ENCODE measurements at regions not wholly inside any gene's neighbourhood (a gene's known extent, or its start where the extent isn't known, plus 50 kb on each side); places are given as distances from the start of the nearest gene placed in this dataset.
A peak's percentile ranks its signal among the peaks of the same experiment; 100 is the strongest.

GRCh38 chr21:31804008-31804394 is 68.8 kb upstream of the HUNK start:
- Histone ChIP-seq H3K4me3 (ENCODE audit: low read depth, low read length) (no peak overlapping the region), H3K36me3 (ENCODE audit: control insufficient read depth in 2 of 2, insufficient read depth in 1 of 2, low read length in 2 of 2) (no peaks in the 10 kb centered on the region), H3K4me1 (ENCODE audit: control insufficient read depth, insufficient read depth, low read length) (no peaks in the 10 kb centered on the region), H3K27ac (ENCODE audit: extremely low read depth, low read depth, low read length) (no peak overlapping the region), H3K9me3 (ENCODE audit: control insufficient read depth, insufficient read depth, low read depth, low read length) (no peaks in the 10 kb centered on the region)
- ChIA-PET POLR2A (no interaction called here), CTCF (interaction anchor here (0.6 to 1.5 kb wide), 2 partner anchors 18 to 316 kb away, joined by 3 to 4 read pairs; no protein-coding TSS in a partner anchor)
- TF ChIP-seq ZNF174 (tag by site-specific recombination; IDR thresholded peaks at IDR 0.05): no peak
- no peak for TF ChIP-seq ZNF404 (tag by site-specific recombination; IDR thresholded peaks at IDR 0.05)
- no peak for TF ChIP-seq ZNF214 (tag by site-specific recombination; IDR thresholded peaks at IDR 0.05; ENCODE audit: borderline replicate concordance)
- TF ChIP-seq ZNF211 (tag by site-specific recombination; IDR thresholded peaks at IDR 0.05; ENCODE audit: low read depth): no peak
- no peak for TF ChIP-seq ZNF138 (tag by site-specific recombination; IDR thresholded peaks at IDR 0.05; ENCODE audit: borderline replicate concordance)
- TF ChIP-seq INSM2 (tag by site-specific recombination; IDR thresholded peaks at IDR 0.05): no peak
- no peak for TF ChIP-seq ZNF354C (tag by site-specific recombination; IDR thresholded peaks at IDR 0.05; ENCODE audit: borderline replicate concordance, low read depth)
- no peak for TF ChIP-seq HIC1 (tag by site-specific recombination; IDR thresholded peaks at IDR 0.05)
- no peak for TF ChIP-seq GFI1B (tag by site-specific recombination; IDR thresholded peaks at IDR 0.05)
- TF ChIP-seq TRIM28 (IDR thresholded peaks at IDR 0.05; ENCODE audit: borderline replicate concordance, low read length): no peak
- TF ChIP-seq GLIS2 (tag by site-specific recombination; IDR thresholded peaks at IDR 0.05): no peak
- no peak for TF ChIP-seq ZBTB21 (tag by site-specific recombination; IDR thresholded peaks at IDR 0.05)
- no peak for TF ChIP-seq ZNF558 (tag by site-specific recombination; IDR thresholded peaks at IDR 0.05)

GRCh38 chr21:31803039-31804007 is 69.5 kb upstream of the HUNK start:
- H3K36me3 ChIP-seq (ENCODE audit: control insufficient read depth in 2 of 2, insufficient read depth in 1 of 2, low read length in 2 of 2): no peaks in the 10 kb centered on the region
- H3K4me1 ChIP-seq (ENCODE audit: control insufficient read depth, insufficient read depth, low read length): no peaks in the 10 kb centered on the region
- TF ChIP-seq ZNF2 (tag by site-specific recombination; IDR thresholded peaks at IDR 0.05) (no peak), SCRT2 (tag by site-specific recombination; IDR thresholded peaks at IDR 0.05) (peak; percentile 50)
- CTCF ChIA-PET: interaction anchor here (1.5 kb wide), 1 partner anchor 17 kb away, joined by 3 read pairs; no protein-coding TSS in a partner anchor
- no peak overlapping the region for H3K4me3 ChIP-seq (ENCODE audit: low read depth, low read length)
- POLR2A ChIA-PET: no interaction called here
- H3K27ac ChIP-seq (ENCODE audit: extremely low read depth, low read depth, low read length): no peak overlapping the region
- no peaks in the 10 kb centered on the region for H3K9me3 ChIP-seq (ENCODE audit: control insufficient read depth, insufficient read depth, low read depth, low read length)

- no peak overlapping the region for H3K4me3 ChIP-seq (ENCODE audit: low read depth, low read length)
- no peaks in the 10 kb centered on the region for H3K9me3 ChIP-seq (ENCODE audit: control insufficient read depth, insufficient read depth, low read depth, low read length)
- H3K27ac ChIP-seq (ENCODE audit: extremely low read depth, low read depth, low read length): no peak overlapping the region
- ChIA-PET CTCF (no interaction called here), POLR2A (no interaction called here)
- TF ChIP-seq OSR2 (tag by site-specific recombination; IDR thresholded peaks at IDR 0.05): no peak
- TF ChIP-seq ZSCAN30 (tag by site-specific recombination; IDR thresholded peaks at IDR 0.05): no peak
- no peak for TF ChIP-seq ZNF404 (tag by site-specific recombination; IDR thresholded peaks at IDR 0.05)
- no peak for TF ChIP-seq ZNF169 (tag by site-specific recombination; IDR thresholded peaks at IDR 0.05)
- no peak for TF ChIP-seq ZNF704 (tag by site-specific recombination; IDR thresholded peaks at IDR 0.05)
- TF ChIP-seq ZNF148 (tag by site-specific recombination; IDR thresholded peaks at IDR 0.05; ENCODE audit: borderline replicate concordance): no peak
- no peak for TF ChIP-seq ZNF621 (tag by site-specific recombination; IDR thresholded peaks at IDR 0.05)
- TF ChIP-seq ZEB2 (tag by site-specific recombination; IDR thresholded peaks at IDR 0.05): no peak
- H3K36me3 ChIP-seq (ENCODE audit: control insufficient read depth in 2 of 2, insufficient read depth in 1 of 2, low read length in 2 of 2): no peaks in the 10 kb centered on the region
- no peaks in the 10 kb centered on the region for H3K4me1 ChIP-seq (ENCODE audit: control insufficient read depth, insufficient read depth, low read length)
Measured at GRCh38 chr21:31802331-31802730, 70.4 kb upstream of the SCAF4 start.
